ENCODE measurements at regions not wholly inside any gene's neighbourhood (a gene's known extent, or its start where the extent isn't known, plus 50 kb on each side); places are given as distances from the start of the nearest gene placed in this dataset.

- TF ChIP-seq CTCF (IDR thresholded peaks at IDR 0.05) (no peak), RFX5 (IDR thresholded peaks at IDR 0.05; ENCODE audit: low read length) (no peak), EZH2phosphoT487 (IDR thresholded peaks at IDR 0.05; ENCODE audit: borderline replicate concordance, low read depth) (no peak), RAD21 (IDR thresholded peaks at IDR 0.05; ENCODE audit: low read length) (no peak), POLR2AphosphoS5 (IDR thresholded peaks at IDR 0.05; ENCODE audit: low read depth, low read length) (no peak), GABPA (IDR thresholded peaks at IDR 0.05; ENCODE audit: low read depth) (no peak), FOXM1 (IDR thresholded peaks at IDR 0.05; ENCODE audit: low read depth) (no peak), EP300 (IDR thresholded peaks at IDR 0.05; ENCODE audit: borderline replicate concordance in 1 of 2, low read depth in 1 of 2, low read length in 1 of 2) (no peak), ZBTB33 (IDR thresholded peaks at IDR 0.05; ENCODE audit: borderline replicate concordance, low read depth) (no peak), USF2 (IDR thresholded peaks at IDR 0.05; ENCODE audit: borderline replicate concordance, low read depth, low read length) (no peak), TCF12 (IDR thresholded peaks at IDR 0.05) (no peak), USF1 (IDR thresholded peaks at IDR 0.05; ENCODE audit: borderline replicate concordance, low read depth) (no peak)
Observed at GRCh38 chr15:69845159-69845558, 252.6 kb downstream of the TLE3 start.

Data from SK-N-SH (cell line).